Panc1 (cell line): ENCODE measurements at regions not wholly inside any gene's neighbourhood (a gene's known extent, or its start where the extent isn't known, plus 50 kb on each side); places are given as distances from the start of the nearest gene placed in this dataset.
"Not testable (repeated sequence)": the region's sequence is repeated elsewhere in the genome, so short reads cannot be mapped to it uniquely, and the experiment has no call there.

Experiments
- POLR2AphosphoS5 ChIP-seq: IDR thresholded peaks from 2 replicates; pipeline ENCODE4 v1.6.1; 2012; ENCODE audit warnings: mild to moderate bottlenecking, low read depth, low read length, moderate library complexity
- TCF7L2 ChIP-seq: IDR thresholded peaks from 2 replicates; pipeline ENCODE4 v1.6.1; 2011; ENCODE audit warnings: mild to moderate bottlenecking, low read depth, low read length, inconsistent platforms
- TF ChIP-seq, protein P1 (sequence below): fragments of 450-650 bp; IDR thresholded peaks from 2 replicates; pipeline ENCODE4 v1.5.1; 2017; ENCODE audit warnings: mild to moderate bottlenecking

DNA sequence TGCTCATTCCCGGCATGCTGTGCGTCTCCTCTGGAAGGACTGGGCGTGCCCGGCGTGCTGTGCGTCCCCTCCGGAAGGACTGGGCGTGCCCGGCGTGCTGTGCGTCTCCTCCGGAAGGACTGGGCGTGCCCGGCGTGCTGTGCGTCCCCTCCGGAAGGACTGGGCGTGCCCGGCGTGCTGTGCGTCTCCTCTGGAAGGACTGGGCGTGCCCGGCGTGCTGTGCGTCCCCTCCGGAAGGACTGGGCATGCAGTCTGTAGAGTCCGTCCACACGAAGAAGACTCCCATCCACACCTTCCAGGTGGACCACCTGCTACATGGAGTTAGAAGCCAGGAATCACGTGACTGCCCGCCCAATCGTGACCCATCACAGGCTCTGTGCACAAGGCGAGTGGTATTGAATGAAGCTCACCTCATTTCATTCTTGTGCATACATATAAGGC lies 577.7 kb upstream of the ADARB2 start:
- TF ChIP-seq POLR2AphosphoS5, TCF7L2: not testable (repeated sequence)
- TF ChIP-seq, protein P1, sequence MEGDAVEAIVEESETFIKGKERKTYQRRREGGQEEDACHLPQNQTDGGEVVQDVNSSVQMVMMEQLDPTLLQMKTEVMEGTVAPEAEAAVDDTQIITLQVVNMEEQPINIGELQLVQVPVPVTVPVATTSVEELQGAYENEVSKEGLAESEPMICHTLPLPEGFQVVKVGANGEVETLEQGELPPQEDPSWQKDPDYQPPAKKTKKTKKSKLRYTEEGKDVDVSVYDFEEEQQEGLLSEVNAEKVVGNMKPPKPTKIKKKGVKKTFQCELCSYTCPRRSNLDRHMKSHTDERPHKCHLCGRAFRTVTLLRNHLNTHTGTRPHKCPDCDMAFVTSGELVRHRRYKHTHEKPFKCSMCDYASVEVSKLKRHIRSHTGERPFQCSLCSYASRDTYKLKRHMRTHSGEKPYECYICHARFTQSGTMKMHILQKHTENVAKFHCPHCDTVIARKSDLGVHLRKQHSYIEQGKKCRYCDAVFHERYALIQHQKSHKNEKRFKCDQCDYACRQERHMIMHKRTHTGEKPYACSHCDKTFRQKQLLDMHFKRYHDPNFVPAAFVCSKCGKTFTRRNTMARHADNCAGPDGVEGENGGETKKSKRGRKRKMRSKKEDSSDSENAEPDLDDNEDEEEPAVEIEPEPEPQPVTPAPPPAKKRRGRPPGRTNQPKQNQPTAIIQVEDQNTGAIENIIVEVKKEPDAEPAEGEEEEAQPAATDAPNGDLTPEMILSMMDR: not testable (repeated sequence)
